SH-SY5Y (cell line): ENCODE measurements at regions not wholly inside any gene's neighbourhood (a gene's known extent, or its start where the extent isn't known, plus 50 kb on each side); places are given as distances from the start of the nearest gene placed in this dataset.
A peak's percentile ranks its signal among the peaks of the same experiment; 100 is the strongest.

Experiments used
- GATA2 ChIP-seq: IDR thresholded peaks from 2 replicates; pipeline ENCODE4 v1.6.1; 2011; ENCODE audit warnings: mild to moderate bottlenecking, low read depth, low read length
- GATA3 ChIP-seq: IDR thresholded peaks from 2 replicates; pipeline ENCODE4 v1.6.1; 2011; ENCODE audit warnings: low read depth, mild to moderate bottlenecking, low read length, moderate library complexity

DNA sequence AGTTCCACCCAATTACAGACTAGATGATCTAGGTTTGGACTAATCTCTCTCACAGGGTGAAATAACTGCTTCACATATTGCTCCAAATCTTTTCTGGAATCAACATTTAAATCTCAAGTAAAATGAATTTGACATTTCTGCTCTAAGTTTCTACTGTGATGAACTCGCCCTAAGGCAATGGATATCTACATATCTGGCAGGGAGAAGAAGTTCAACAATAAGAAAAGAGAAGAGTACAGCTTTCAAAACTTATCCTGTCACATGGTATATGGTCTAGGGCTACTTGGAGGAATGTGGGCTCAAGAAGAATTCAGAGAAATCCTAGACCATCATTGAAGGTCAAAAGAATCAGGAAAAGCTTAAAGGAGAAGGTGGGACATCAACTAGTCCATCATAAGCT, 440.2 kb downstream of the MBD2 start:
- TF ChIP-seq GATA2: no peak

DNA sequence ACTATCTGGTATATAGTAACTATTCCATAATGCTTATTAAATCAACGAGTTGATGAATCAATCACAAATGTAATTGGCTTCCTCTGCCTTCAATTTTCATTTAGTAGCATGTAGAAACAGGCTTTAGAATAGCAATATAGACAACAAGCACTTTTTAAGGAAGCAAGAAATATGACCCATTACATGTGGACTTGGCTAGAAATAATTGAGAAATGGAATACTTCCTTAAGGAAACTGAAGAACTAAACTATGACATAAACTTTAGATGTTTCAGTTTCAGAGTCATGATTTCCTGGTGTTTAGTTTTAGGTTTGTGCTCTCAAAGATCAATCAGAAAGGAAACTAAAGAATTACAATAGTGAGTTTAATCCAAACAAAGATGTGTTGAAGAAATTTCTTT, 443.8 kb downstream of the MBD2 start:
- TF ChIP-seq GATA3 (no peak), GATA2 (no peak)

DNA sequence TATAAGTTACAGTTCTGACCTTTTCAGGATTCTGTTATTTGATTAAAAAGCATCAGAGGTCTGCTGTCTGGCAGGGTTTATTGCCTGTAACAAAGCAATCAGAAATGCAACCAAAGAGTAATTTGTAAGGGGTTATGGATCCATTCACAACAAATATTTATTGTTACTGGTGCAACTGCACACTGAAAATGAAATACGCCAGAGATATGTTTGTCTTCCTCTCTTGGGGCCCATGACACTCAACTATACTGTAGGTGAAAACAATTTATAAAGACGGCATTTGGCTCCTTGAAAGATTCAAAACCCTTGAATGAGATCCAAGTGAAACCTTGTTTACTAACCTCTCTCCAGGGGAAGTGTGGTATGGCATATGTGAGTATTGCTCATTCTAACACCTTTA, 452.2 kb downstream of the MBD2 start:
- TF ChIP-seq GATA2 (no peak), GATA3 (no peak)

DNA sequence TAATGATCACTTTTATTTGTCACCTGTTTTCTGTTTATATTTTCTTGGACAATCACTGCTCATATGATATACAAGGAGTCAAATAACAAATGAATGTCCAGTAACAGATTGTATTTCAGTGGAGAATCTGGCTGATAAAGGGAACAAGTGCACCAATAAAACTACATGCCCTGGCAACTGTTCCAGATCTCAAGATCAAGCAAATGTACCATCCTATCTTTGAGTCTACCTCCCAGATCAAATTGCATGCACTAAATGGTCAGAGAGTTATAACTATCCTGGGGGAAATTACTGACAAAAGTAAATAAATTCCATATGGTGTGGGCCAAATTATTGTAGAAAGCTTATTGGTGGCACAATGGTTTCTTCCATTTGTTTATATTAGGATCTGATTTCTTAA, 452.8 kb downstream of the MBD2 start:
- peak; percentile 92 for TF ChIP-seq GATA2
- peak; percentile 94 for TF ChIP-seq GATA3

DNA sequence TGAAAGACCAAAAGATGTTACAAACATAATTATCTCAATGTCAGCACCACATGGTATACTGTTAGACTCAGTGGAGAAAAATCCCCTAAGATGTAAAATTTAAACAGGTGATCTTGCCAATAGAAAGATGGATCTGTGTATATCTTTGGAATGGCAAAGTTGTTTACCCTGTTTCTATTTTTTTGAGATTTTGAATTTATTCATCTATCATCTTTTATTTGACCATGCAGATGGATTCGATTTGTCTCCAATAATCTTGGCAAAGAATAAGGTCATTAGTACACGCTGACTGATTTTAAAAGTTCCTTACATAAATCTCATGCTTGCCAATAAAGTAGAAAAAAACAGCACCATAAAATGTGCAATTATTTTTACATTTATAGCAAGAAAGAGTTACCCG, 459.3 kb downstream of the MBD2 start:
- no peak for TF ChIP-seq GATA2
- no peak for TF ChIP-seq GATA3

DNA sequence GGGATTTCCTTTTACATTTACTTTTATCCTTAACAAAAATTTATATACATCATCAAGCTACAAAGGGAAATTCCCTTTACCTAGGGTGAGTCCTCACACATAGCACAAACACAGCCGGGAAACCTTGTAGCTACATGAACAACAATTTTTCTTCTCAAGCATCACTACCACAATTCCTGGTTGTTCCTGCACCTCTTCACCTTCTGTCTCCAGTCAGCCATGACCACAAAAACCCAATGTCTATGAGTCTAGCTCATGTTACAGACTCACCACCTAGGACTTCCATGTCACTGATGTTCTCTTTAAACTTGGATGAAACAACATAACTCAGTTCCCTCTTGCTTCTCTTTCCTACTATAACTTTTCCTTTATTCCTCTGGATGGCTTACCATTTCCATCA, 460.4 kb downstream of the MBD2 start:
- no peak for TF ChIP-seq GATA2
- no peak for TF ChIP-seq GATA3

DNA sequence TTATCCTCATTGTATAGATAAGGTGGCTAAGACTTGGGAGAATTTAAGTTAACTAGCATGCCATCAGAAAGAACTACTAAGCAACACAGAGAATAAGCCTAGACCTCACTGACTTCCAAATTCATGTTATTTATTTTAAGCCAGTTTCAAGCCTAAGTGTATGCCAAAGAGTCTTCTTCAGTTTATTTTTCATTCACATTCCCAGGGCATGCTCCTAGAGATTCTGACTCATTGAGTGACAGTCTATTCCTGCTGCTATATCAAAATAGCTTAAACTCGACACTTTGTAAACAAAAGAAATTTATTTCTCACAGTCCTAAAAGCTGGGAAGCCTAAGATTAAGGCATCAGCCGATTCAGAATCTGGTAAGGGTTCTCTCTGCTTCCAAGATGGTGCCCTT, 467.1 kb downstream of the MBD2 start:
- TF ChIP-seq GATA2 (no peak), GATA3 (no peak)

DNA sequence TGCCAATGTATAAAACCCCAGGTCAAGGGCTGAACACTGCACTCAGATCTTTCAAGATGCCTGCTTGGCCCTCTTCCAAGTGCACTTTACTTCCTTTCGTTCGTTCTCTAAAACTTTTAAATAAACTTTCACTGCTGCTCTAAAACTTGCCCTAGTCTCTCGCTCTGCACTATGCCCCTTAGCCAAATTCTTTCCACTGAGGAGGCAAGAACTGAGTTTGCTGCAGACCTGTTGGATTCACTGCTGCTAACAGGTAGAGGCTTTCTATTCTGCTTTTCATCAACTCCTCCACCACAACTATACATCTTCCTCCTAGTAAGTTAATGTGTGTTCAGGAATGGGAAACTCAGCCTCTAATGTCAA, 467.9 kb downstream of the MBD2 start:
- no peak for TF ChIP-seq GATA3
- no peak for TF ChIP-seq GATA2

DNA sequence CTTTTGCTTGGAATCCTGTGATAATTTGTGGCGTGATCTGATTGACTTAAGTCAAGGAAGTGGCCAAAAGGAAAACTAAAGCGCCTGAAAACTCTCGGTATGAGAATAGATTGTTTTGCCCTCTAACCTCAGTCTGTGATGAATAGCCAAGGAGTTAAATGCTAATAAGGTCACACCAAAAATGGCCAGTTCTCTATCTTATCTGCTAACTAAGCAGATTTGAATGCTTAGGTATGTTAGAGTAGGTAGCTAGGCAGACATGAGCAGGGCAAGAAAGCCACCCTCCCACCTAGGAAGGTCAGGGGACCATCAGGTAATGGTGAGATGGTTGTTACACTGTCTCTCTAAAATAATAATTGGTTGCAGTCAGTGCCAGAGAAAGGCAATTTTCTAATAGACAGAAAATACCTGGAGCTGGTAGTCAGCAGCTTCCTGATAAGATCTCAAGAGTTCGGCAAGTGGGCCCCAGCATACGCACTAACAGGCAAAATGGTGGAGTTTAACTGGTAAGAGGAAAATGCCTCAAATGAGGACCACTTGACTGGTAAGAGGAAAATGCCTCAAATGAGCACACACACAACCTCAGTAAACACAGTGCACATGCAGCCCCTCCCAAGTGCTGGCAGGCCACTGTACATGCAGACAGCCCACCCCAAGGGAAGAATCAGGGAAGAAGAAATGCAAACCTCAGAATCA, 468.4 kb downstream of the MBD2 start:
- TF ChIP-seq GATA2 (no peak), GATA3 (no peak)

DNA sequence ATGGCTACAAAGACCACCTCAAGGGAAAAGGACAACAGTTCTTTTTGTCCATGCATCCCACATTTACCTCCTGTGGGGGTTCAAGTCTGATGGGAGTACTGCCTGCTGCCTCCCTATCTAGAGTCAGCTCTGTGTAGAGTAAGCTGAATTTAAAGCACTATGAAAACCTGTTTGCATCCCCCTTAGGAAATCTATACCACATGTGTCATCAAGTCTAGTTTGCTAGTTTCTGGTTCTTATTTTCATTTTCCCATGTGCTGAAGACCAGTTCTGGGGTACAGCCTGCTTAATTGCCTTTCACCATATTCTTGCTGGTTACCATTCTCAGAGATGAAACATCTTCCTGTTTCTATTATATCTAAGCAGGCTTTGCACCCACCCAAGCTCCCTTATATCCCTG, 470.3 kb downstream of the MBD2 start:
- TF ChIP-seq GATA3 (no peak), GATA2 (no peak)

DNA sequence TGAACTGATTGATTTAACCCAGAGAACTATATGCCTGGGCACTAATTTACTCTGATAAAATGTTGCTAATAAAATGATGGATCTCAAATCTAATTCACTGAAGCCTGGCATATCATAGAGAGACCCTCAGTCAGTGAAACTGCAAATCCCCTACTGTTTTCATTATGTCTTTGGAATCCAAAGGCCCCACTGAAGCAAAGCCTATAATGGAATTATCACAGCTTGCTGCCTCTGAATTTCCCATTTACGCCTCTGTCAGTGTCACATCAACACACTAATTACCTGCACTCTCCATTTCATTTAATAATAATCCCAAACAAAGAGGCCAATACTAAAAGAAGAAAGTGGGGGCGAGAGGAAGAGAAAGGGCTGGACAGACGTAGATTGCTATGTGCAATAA, 470.9 kb downstream of the MBD2 start:
- no peak for TF ChIP-seq GATA3
- no peak for TF ChIP-seq GATA2

DNA sequence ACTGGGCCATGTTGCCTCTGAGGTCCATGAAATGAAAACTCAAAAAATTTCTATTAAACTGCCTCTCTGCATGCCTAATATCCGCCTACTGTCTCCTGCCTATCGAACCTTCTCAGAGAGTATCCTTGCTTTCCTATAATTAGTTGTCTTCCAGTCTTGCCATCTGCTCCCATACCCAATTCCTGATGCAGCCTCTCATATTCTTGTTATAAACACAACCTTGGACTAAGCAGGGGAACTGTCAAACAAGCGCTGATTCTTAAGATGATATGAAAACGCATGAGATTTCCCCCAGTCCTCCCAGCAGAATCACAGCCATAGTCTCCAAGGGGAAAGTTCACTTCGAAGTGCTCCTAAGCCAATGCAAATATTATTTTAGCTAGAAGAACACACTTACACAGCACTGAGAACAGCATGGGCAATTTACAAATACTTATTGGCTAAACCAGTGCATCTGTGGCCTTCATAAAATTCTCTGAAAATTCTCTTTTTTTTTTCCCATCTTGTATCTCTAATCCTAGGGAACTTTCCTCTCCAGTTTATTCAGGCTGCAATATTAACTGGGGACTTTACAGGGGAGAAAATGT, 471.6 kb downstream of the MBD2 start:
- no peak for TF ChIP-seq GATA3
- no peak for TF ChIP-seq GATA2

DNA sequence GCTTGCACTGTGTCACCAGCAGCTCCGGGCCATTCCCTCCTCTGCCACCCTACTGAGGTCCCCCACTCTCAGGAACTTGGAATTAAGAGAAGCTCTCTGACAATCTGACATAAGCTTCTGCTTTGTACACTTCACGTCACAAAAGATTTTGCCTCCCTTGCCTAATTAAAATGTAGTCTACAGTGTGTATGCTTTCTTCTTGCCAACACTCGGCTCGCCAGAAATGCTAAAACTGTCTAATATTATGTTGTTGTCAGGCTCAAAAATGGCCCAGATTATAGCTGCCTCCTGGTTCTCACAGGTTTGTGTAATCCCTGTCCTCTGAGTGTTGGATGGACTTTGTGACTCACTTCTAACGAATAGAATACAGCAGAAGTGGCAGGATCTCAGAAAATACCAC, 474.7 kb downstream of the MBD2 start:
- no peak for TF ChIP-seq GATA2
- TF ChIP-seq GATA3: no peak

DNA sequence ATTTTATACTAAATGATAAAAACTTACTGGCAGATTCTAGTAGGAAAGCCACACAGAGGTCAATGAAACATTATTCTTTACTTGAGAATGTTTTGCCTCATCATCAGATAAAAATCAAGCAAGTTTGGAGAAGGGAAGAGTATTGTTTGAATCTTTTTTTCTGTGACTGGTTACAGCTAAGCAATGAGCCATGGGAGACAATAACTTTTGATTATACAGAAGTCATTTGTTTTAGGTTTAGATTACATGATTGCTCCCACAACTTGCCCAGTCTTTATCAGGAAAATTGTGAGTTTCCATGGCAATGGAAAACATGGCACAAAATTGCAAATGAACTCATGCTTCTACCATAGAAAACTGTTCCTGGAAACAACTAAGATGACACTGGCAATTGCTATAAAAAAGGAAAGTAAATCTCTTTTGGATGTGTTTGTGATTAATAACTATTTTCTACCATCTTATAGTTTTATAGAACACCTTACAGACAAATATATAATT, 476.8 kb downstream of the MBD2 start:
- TF ChIP-seq GATA2 (no peak), GATA3 (no peak)

DNA sequence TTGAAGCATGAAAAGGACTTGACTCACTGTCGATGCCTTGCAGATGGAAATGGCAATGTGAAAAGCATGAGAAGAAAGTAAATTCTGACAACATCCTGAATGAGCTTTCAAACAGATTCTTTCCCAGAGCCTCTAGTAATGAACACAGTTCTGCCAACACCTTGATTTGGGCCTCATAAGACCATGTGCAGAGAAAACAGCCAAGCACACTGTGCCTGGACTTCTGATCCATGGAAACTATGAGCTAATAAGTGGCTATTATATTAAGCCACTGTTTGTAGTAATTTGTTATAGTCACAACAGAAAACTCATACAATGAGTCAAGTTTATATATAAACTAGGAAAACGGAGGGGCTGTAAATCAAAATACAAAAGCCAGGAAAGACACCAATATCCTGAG, 477.3 kb downstream of the MBD2 start:
- TF ChIP-seq GATA2 (no peak), GATA3 (no peak)
